ENCODE measurements at regions not wholly inside any gene's neighbourhood (a gene's known extent, or its start where the extent isn't known, plus 50 kb on each side); places are given as distances from the start of the nearest gene placed in this dataset.

DNA sequence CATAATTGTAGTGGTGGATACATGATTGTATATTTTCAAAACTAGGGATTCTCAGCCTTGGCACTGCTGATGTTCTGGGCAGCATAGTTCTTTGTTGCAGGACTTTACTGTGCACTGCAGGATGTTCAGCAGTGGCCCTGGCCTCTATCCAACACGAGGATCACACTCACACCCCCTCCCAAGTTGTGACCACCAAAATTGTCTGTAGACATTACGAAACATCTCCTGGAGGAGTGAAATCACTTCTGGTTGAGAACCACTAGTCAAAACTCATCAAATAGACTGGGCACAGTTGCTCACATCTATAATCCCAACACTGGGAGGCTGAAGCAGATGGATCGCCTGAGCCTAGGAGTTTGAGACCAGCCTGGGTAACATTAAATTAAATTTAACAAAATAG, 123.1 kb upstream of the CDYL start:
- TF ChIP-seq EP300 (IDR thresholded peaks at IDR 0.05): no peak
- no peak for TF ChIP-seq POLR2AphosphoS5 (IDR thresholded peaks at IDR 0.05)
- TF ChIP-seq, protein P1, sequence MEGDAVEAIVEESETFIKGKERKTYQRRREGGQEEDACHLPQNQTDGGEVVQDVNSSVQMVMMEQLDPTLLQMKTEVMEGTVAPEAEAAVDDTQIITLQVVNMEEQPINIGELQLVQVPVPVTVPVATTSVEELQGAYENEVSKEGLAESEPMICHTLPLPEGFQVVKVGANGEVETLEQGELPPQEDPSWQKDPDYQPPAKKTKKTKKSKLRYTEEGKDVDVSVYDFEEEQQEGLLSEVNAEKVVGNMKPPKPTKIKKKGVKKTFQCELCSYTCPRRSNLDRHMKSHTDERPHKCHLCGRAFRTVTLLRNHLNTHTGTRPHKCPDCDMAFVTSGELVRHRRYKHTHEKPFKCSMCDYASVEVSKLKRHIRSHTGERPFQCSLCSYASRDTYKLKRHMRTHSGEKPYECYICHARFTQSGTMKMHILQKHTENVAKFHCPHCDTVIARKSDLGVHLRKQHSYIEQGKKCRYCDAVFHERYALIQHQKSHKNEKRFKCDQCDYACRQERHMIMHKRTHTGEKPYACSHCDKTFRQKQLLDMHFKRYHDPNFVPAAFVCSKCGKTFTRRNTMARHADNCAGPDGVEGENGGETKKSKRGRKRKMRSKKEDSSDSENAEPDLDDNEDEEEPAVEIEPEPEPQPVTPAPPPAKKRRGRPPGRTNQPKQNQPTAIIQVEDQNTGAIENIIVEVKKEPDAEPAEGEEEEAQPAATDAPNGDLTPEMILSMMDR (IDR thresholded peaks at IDR 0.05): no peak
- no peak for TF ChIP-seq POLR2A (IDR thresholded peaks at IDR 0.05)
- no peak overlapping the region for H3K4me3 ChIP-seq
- ATAC-seq (ENCODE audit: low FRiP score in 2 of 2) (no peak), DNase-seq (no peak)
- H3K27me3 ChIP-seq: no peaks in the 10 kb centered on the region
- H3K36me3 ChIP-seq: no peaks in the 10 kb centered on the region
- no peak overlapping the region for H3K27ac ChIP-seq
- no peaks in the 10 kb centered on the region for H3K4me1 ChIP-seq
- H3K9me3 ChIP-seq: peaks cover 0 to 4% (median 0%) of the 10 kb centered on the region in 4 donors
- WGBS, 2 donors: 73 to 84% methylated on average over 3 of the region's 3 CpGs

DNA sequence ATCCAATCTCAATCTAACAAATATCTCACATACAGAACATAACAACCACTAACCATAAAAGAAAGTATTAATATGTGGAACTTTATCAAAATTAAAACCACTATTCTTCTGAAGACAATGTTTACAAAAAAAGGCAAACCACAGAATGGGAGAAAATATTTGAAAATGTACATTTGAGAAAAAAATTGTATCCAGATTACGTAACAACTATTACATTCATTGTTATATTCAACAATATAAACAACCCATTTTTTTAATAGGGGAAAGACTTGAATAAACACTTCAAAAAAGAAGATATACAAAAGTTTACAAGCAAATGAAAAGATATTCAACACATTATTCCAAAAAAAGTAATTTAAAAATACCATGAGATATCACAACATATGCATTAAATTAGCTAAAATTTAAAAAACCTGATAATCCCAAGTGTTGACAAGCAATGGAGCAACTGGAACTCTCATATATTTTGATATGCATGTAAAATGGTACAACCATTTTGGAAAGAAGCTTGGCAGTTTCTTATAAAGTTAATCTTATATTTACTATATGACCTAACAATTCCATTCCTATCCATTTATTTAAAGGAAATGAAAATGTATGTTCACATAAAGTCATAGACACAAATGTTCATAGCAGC, 124.3 kb upstream of the CDYL start:
- WGBS, 2 donors: 90% methylated on average over 1 of the region's 1 CpG
- no peak for ATAC-seq (ENCODE audit: low FRiP score in 2 of 2)
- Histone ChIP-seq H3K4me3 (no peak overlapping the region), H3K27me3 (no peaks in the 10 kb centered on the region), H3K27ac (no peak overlapping the region), H3K9me3 (peaks cover 0 to 4% (median 0%) of the 10 kb centered on the region in 4 donors), H3K36me3 (no peaks in the 10 kb centered on the region), H3K4me1 (peaks cover 7 to 10% (median 8%) of the 10 kb centered on the region in 4 donors)
- DNase-seq: no peak
- TF ChIP-seq EP300 (IDR thresholded peaks at IDR 0.05): no peak
- TF ChIP-seq, protein P1 (IDR thresholded peaks at IDR 0.05): no peak
- TF ChIP-seq POLR2A (IDR thresholded peaks at IDR 0.05): no peak
- TF ChIP-seq POLR2AphosphoS5 (IDR thresholded peaks at IDR 0.05): no peak

DNA sequence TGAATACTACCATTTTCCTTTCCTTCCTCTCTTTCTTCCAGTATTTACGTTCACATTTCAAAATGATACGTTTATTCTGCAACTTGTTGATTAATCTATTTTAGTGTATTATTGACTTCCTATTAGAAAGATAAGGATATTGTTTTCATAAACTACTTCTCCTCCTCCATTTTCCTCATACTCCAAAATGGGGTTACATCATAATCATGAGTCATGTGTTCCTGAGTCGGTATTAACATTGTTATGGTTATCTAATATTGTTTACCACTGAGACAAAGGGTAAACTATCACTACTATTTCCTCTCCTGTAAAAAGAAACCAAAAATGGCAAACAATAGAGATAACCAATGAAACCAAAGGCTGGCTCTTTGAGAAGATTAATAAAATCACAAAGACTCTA, 126.5 kb upstream of the CDYL start:
- no peak overlapping the region for H3K4me3 ChIP-seq
- no peak for TF ChIP-seq POLR2AphosphoS5 (IDR thresholded peaks at IDR 0.05)
- TF ChIP-seq POLR2A (IDR thresholded peaks at IDR 0.05): no peak
- TF ChIP-seq EP300 (IDR thresholded peaks at IDR 0.05): peak in 1 of 4 donors; percentile 14
- DNase-seq (no peak), ATAC-seq (ENCODE audit: low FRiP score in 2 of 2) (no peak)
- WGBS, 2 donors: 50 to 56% methylated on average over 3 of the region's 3 CpGs
- peaks cover 7 to 10% (median 8%) of the 10 kb centered on the region in 4 donors for H3K4me1 ChIP-seq
- H3K36me3 ChIP-seq: no peaks in the 10 kb centered on the region
- no peak overlapping the region for H3K27ac ChIP-seq
- H3K27me3 ChIP-seq: no peaks in the 10 kb centered on the region
- peaks cover 0 to 4% (median 0%) of the 10 kb centered on the region in 4 donors for H3K9me3 ChIP-seq

DNA sequence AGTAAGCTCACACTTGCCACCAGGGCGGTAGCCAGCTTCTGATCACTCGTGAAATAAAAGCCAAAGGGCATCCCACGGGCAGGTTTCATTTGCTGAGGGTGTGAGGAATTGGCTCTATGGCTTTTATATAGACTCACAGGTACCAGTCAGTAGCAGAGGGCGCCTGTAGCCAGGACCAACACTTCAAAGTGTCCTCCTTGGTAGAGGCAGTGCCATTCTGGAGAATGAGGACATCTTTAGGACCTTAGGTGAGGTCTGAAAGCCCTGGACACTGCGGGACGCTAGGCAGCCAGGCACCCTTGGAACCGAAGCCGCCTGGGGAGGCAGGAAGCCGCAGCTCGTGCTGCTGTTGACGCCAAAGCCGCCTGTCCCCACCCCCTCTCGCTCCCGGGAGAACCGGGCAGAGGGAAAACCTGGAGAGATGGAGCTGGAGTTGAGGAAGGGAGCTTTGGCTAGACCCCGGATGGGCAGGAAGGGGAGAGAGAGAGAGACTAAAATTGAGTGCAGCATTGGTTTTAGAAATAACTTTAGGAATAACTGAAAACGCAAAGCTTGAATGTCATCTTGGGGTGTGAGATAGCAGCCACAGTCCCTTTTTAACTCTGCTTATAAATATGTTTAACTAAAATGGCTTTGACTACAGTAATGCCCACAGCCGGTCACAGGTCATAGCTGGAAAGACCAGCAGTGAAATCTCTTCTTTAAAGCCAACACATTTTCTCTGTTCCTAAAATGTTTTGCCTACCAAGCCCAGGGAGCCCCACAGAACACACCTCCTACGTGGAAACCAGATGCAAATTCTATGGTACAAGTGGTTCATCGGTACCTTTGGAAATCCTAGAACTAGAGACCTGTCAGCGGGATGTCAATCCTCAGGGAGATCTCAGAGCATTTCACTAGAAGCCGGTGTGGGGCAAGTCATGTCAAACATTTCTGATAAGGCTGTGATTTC, 128.5 kb upstream of the CDYL start:
- WGBS, 2 donors: 21% methylated on average over 22 of the region's 22 CpGs

More for the DNA sequence above, 128.5 kb upstream of the CDYL start:
- Histone ChIP-seq H3K4me1 (peaks cover 7 to 10% (median 8%) of the 10 kb centered on the region in 4 donors), H3K27me3 (no peaks in the 10 kb centered on the region), H3K36me3 (no peaks in the 10 kb centered on the region), H3K9me3 (peaks cover 0 to 4% (median 0%) of the 10 kb centered on the region in 4 donors), H3K27ac (peak overlapping the region in 1 of 4 donors; percentile 37), H3K4me3 (peak overlapping the region in 3 of 4 donors; percentile 18 to 42 (median 34))
- ATAC-seq (ENCODE audit: low FRiP score in 2 of 2): peak; percentile 80 to 85
- DNase-seq: peak; percentile 77 to 82
- peak in 1 of 4 donors; percentile 77 for TF ChIP-seq EP300 (IDR thresholded peaks at IDR 0.05)
- TF ChIP-seq POLR2AphosphoS5 (IDR thresholded peaks at IDR 0.05): peak; percentile 25 to 89
- TF ChIP-seq, protein P1 (IDR thresholded peaks at IDR 0.05): no peak
- TF ChIP-seq POLR2A (IDR thresholded peaks at IDR 0.05): peak in 1 of 4 donors; percentile 43
